ENCODE measurements at regions not wholly inside any gene's neighbourhood (a gene's known extent, or its start where the extent isn't known, plus 50 kb on each side); places are given as distances from the start of the nearest gene placed in this dataset.
"Not testable (repeated sequence)": the region's sequence is repeated elsewhere in the genome, so short reads cannot be mapped to it uniquely, and the experiment has no call there.

DNA sequence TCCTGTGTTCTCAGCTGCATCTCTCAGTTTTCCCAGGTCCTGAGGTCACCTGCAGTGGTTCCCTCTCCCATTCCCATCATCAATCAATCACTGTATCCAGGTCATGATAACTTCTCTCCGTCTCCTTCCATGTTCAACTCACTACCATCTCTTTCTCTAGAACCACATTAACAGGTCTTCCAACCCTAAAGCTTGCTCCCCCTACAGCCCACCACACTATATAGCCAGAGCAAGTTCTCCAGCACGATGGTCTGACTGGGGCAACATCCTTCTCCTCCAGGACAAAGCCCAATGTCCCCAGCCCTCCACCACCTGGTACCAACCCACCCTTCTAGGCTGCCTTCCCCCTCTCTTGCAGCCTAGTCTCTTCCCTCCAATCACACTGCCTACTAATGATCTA lies 241.6 kb downstream of the CDK5RAP2 start:
- DNase-seq (ENCODE audit: low read depth in 2 of 2), result no peak

GRCh38 chr9:120337131-120337530 lies 242.8 kb downstream of the CDK5RAP2 start:
- no peak for DNase-seq (ENCODE audit: low read depth in 2 of 2)

- DNase-seq (ENCODE audit: low read depth in 2 of 2), result no peak
Observed at GRCh38 chr9:120336753-120337090, 243.2 kb downstream of the CDK5RAP2 start.

DNA sequence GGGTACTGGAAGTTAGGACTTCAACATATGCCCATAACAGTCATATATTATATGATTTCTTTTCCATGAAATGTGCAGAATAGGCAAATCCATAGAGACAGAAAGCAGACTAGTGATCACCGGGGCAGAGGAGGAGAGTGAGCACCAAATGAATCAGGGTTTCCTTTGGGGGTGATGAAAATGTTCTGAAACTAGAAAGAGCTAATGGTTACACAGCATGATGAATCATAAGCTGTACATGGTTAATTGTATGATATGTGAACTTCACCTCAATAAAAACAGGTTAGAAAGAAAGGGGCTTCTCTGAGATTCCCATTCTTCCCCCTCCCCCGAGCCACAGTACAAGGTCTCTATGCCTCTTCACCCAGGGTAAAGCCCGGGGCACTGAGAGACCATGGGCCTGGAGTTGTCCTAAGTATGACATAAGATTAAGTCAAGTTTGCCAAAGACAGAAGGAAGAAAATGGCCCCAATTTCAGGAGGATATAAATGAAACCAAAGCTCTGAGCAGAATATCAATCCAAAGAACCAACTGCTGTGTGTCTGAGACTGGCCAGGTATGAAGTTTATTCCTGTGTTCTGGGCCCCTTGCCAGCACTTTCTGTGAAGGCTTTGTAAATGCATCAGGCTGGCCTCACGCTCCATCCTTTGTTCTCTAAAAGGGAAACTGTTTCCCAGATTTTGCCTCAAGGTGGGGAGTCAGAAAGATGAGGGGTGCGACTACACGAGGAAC lies 243.8 kb downstream of the CDK5RAP2 start:
- DNase-seq (ENCODE audit: low read depth in 2 of 2), result no peak

DNA sequence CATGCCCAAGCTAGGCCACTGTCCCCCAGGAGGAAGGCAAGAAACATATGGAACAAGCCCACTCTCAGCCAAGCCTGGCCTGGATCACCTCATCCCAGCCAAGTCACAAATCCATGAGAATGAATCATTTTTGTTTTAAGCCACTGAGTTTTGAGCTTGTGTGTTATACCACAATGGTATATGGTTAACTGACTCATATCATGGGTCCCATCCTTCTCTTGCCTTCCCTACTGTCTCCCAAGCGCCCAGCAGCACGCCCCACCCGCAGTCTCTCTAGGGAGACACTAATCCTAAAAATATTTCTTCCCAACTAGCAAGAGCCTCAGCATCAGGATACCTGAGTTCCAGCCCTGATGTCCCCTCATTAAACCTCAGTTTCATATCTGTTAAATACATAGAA lies 248.1 kb downstream of the CDK5RAP2 start:
- DNase-seq (ENCODE audit: low read depth in 2 of 2), result no peak

- no peak for DNase-seq (ENCODE audit: low read depth in 2 of 2)
Observed at GRCh38 chr9:120330031-120330430, 249.9 kb downstream of the CDK5RAP2 start.

DNA sequence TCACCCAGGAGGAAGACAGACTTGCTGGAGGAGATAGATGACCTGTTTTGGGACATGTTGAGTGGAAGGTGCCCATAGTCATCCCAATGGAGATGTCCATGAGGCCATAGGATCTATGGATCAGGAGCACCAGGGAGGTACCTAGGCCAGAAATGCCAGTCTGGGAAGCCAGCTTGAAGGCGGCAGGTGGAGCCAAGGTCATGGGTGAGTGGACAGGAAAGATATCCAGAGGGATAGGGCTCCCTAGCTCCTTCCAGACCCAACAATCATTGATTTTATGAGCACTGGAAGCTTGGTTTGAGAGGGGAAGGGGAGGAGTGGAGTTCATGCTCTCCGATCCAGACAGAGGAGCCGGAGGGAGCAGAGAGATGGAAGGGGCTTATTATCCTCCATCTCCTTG lies 252.6 kb downstream of the CDK5RAP2 start:
- no peak for DNase-seq (ENCODE audit: low read depth in 2 of 2)

- DNase-seq (ENCODE audit: low read depth in 2 of 2), result no peak
Observed at GRCh38 chr9:120326049-120326693, 253.8 kb downstream of the CDK5RAP2 start.

DNA sequence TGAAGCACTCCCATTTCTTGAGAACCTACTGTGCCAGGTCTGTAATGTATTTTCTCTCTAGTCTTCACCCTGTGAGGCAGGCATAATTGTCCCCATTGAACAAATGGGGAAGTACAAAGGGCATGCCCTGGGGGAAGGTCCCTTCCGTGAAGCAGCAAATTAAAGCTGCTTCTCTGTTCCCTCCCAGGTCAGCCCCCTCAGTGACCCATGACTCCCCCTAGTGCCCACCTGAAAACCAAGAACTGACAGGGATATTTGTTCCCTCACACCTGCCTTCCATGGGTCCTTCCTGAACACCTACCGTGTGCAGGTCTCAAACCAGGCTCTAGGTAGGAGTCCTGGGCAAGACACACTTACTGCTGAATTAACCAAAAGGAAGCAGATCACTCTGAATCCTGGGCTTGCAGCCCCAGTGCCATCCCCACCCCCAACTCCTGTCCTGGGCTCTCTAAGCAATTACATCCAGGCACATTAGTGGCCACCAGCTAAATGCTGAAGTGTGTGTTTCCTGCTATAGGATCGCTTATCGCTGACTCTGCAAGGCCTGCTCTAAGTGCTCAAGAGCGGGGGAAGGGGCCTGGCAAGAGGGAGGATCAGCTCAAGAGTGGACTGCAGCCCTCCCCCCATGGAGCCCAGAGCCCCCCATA lies 254.8 kb downstream of the CDK5RAP2 start:
- no peak for DNase-seq (ENCODE audit: low read depth in 2 of 2)

- DNase-seq (ENCODE audit: low read depth in 2 of 2), result no peak
Observed at GRCh38 chr9:120324461-120324860, 255.5 kb downstream of the CDK5RAP2 start.

DNA sequence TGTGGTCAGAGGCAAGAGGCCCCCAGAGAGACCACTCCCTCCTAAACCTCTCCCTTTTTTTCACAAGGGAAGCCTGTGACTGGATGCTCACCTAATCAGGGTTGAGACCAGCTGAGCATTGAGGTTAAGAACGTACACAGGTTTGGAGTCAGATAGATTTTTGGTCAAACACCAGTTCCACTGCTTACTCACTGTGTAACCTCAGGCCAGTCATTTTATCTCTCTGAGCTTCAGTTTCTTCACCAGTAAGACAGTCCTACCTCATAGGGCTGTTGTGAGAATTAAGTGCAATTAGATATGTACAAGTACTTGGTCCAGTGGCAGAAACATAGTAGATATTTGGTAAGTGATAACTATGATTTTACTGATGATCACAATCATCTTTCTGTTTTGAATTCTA lies 256.8 kb downstream of the CDK5RAP2 start:
- DNase-seq (ENCODE audit: low read depth in 2 of 2), result no peak

DNA sequence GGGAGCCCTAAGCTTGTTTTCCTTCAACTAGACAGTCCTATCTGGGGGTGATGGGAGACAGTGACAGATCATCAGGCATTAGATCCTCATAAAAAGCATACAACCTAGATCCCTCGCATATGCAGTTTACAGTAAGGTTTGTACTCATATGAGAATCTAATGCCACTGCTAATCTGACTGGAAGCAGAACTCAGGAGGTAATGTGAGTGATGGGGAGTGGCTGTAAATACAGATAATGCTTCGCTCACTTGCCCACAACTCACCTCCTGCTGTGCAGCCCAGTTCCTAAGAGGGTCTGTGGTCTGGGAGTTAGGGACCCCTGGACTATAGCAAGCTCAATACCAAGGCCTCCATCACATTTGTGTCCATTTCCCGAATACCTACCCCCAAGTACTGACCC lies 260.5 kb downstream of the CDK5RAP2 start:
- DNase-seq (ENCODE audit: low read depth in 2 of 2), result no peak

- DNase-seq (ENCODE audit: low read depth in 2 of 2), result no peak
Observed at GRCh38 chr9:120315154-120315553, 264.8 kb downstream of the CDK5RAP2 start.

DNA sequence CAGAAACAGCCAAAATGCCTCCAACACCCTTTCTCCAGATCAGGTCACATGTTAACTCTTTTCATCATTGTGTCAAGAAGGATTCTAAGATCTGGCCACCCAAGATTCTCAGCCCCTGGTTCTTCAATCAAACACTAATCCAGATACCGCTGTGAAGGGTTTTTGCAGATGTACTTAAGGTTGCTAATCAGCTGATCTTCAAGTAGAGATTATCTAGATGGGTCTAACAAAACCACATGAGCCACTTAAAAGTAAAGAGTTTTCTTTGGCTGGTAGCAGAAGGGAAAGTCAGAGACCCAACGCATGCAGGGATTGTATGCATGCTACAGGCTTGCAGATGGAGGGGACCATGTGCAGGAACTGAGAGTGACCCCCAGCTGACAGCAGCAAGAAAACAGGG lies 267.9 kb downstream of the CDK5RAP2 start:
- no peak for DNase-seq (ENCODE audit: low read depth in 2 of 2)

DNA sequence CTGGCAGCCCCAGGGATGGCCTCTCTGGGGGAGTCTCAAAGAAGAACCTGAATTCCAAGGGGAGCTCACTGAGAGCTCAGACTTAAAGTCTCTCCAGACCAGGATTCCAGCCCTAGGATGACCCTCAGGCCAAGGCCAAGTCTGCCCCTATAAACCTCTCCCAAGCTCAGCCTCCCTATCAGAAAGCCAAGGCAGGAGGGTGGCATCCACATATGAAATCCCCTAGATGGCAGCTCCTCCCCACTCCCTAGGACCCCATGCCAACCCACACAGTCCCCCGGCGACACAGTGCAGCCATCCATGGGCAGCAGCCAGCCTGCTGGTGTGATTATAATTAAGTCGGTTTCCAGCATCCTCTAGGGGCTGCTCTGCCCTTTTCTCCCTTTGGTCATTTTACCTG lies 269.9 kb downstream of the CDK5RAP2 start:
- DNase-seq (ENCODE audit: low read depth in 2 of 2), result no peak

DNA sequence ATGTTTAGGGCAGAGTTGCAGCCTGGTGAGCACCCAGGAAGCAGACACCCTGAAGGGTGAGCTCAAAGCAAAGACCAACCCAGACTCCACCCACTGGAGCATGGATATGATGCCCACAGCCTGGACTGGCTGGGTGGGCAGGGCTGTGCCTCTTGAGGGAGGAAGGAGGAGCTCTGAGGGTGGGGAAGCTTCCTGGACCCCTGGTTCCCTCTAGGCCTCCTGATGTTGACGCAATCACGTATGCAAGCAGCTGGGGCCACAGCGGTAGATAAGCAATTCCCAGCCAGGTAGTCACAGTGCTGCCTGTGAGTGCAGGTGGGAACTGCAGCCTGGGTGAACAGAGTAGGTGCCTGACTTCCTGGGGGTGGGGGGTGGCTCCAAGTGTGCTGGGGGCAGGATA lies 271.5 kb downstream of the CDK5RAP2 start:
- no peak for DNase-seq (ENCODE audit: low read depth in 2 of 2)

GRCh38 chr9:120307599-120307998 lies 272.4 kb downstream of the CDK5RAP2 start:
- DNase-seq (ENCODE audit: low read depth in 2 of 2), result no peak

- no peak for DNase-seq (ENCODE audit: low read depth in 2 of 2)
Observed at GRCh38 chr9:120306561-120306960, 273.4 kb downstream of the CDK5RAP2 start.

DNA sequence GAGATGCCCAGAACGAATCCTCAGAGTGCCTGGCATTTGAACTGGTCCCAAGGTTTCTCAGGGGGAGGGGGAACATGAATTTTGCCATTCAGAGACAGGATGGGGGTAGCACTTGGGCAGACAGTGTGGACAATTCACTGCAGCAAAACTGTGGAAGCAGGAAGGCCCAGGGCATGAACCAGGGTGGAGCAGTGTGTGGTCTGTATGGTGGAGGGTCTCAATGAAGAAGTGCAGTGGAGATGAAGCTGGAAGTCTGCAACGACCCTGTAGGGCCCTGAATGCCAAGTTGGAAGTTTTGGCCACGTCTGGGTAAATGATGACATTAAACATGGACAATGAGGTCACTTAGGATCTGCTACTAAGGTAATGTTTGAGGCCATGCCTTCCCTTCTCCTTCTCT lies 273.9 kb downstream of the CDK5RAP2 start:
- DNase-seq (ENCODE audit: low read depth in 2 of 2), result no peak

DNA sequence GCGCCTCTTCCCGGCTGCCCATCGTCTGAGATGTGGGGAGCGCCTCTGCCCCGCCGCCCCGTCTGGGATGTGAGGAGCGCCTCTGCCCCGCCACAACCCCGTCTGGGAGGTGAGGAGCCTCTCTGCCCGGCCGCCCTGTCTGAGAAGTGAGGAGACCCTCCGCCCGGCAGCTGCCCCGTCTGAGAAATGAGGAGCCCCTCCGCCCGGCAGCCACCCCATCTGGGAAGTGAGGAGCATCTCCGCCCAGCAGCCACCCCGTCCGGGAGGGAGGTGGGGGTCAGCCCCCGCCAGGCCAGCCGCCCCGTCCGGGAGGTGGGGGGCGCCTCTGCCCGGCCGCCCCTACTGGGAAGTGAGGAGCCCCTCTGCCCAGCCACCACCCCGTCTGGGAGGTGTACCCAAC lies 275.1 kb downstream of the CDK5RAP2 start:
- DNase-seq (ENCODE audit: low read depth in 2 of 2), result not testable (repeated sequence)

DNA sequence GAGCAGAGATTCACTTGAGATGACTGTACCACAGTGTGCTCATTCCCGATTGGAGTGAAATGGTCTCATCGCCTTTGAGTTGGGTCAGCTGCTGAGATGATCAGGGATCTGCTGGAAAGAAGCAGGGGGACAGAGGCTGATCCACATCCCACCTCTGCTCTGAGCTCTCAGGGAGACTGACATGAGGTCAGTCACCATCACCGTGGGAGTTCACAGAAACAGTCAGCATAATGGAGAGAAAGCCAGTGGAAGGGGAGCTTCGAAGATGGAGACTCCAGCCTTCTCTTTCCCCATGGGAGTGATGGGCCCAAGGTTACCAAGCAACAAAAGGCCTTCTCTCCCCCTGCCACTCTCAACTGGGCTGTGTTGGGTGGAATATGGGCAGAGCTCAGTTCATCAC lies 276.4 kb downstream of the CDK5RAP2 start:
- DNase-seq (ENCODE audit: low read depth in 2 of 2), result no peak

DNA sequence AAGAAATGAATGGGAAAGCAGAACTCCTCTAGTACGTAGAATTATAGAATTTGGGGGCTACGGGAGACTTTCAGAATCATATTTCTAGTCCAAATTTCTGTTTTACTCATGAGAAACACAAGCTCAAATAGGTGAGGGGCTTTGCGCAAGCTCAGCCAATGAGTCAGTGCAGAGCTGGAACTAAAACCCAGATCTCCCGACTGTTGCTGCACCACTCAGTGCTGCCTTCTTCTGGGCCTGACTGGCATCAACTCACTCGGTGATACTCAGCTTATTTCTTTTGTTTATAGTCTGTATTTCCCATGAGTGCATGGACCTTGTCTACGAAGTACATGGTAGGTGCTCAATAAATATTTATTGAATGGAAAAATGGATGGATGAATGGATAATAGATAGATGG lies 280.2 kb downstream of the CDK5RAP2 start:
- no peak for DNase-seq (ENCODE audit: low read depth in 2 of 2)

DNA sequence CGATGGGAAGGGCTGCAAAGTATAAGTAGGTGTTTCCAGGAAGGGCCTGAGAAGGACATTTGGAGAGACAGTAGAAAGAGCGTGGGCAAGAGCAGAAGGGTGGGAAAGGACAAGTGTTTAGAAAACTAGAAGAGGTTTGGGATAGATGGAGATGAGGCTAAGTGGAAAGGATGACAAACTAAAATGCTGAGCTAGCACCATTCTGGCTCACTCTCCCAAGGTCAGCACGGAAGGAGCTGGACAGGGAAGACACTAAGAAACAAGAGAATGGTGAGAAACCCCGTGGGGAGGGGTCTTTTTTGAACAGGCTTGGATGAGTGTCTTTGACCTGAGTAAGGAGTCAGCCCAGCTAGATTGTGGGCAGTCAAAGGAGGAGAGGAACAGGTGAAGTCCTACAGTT lies 286.0 kb downstream of the CDK5RAP2 start:
- DNase-seq (ENCODE audit: low read depth in 2 of 2), result no peak

Data from activated CD4-positive, alpha-beta T cell treated with anti-CD3 and anti-CD28 coated beads for 24 hours (primary cell).